Stomach (tissue), 8 donors: ENCODE measurements at regions not wholly inside any gene's neighbourhood (a gene's known extent, or its start where the extent isn't known, plus 50 kb on each side); places are given as distances from the start of the nearest gene placed in this dataset.

ENCODE experiments used
- DNase-seq, 2 donors: peaks; one replicate each; pipeline versions ENCODE4 v3.0.0 to v3.0.0-alpha.2; 2013 to 2019
- H3K27ac ChIP-seq, 5 donors: fragments of 200-600 bp in 4 of 5; sonication (generic) in 4 of 5; one replicate each; pipeline ENCODE4 v1.5.1; 2013 to 2019; ENCODE audit warnings: mild to moderate bottlenecking in 1 of 5, moderate library complexity in 1 of 5
- H3K27me3 ChIP-seq, 3 donors: fragments of 200-600 bp; sonication (generic); one replicate each; pipeline ENCODE4 v1.5.1; 2017 to 2019; ENCODE audit warnings: mixed run types in 1 of 3
- H3K36me3 ChIP-seq, 4 donors: fragments of 200-600 bp; sonication (generic); 1 replicate in 3 of 4; 2 replicates in 1 of 4; pipeline ENCODE4 v1.5.1; 2016 to 2019
- H3K4me1 ChIP-seq, 4 donors: fragments of 200-600 bp; sonication (generic); one replicate each; pipeline ENCODE4 v1.5.1; 2016 to 2019
- H3K4me3 ChIP-seq, 4 donors: fragments of 200-600 bp; sonication (generic) in 3 of 4; one replicate each; pipeline ENCODE4 v1.5.1; 2016 to 2019; ENCODE audit warnings: mild to moderate bottlenecking in 1 of 4
- H3K9me3 ChIP-seq, 4 donors: fragments of 200-600 bp; sonication (generic); one replicate each; pipeline ENCODE4 v1.5.1; 2016 to 2019
- EP300 ChIP-seq: sonication (generic); formaldehyde crosslinking; IDR thresholded peaks from one replicate; pipeline ENCODE4 v1.6.1; 2017; ENCODE audit warnings: antibody characterized with exemption
- POLR2A ChIP-seq, 4 donors: fragments of 450-650 bp; IDR thresholded peaks; one replicate each; pipeline ENCODE4 v1.6.1; 2016; ENCODE audit warnings: antibody characterized with exemption in 4 of 4, control low read depth in 2 of 4, mild to moderate bottlenecking in 1 of 4, moderate library complexity in 1 of 4
- POLR2AphosphoS5 ChIP-seq, 3 donors: sonication (generic); formaldehyde crosslinking; IDR thresholded peaks; one replicate each; pipeline ENCODE4 v1.6.1; 2016; ENCODE audit warnings: antibody characterized with exemption in 3 of 3
- WGBS, 5 donors: extraction: QIAGEN DNeasy Blood & Tissue Kit in 3 of 5; methylation state at CpG; one replicate each; pipeline versions ENCODE4 v1.1.5 to v1.1.7; 2013 to 2018; 5-methylcytosine and 5-hydroxymethylcytosine counted together
- intact Hi-C: fragments of 100-400 bp; cut with DNase I; formaldehyde crosslinking; loops from one replicate; pipeline ENCODE4 v1.15.1; 2023; ENCODE audit warnings: low total_unique reads
- TF ChIP-seq, protein P1 (sequence below), 7 experiments: fragments of 450-650 bp in 4 of 7; fragments of 200-600 bp in 3 of 7; sonication (generic) in 3 of 7; IDR thresholded peaks; one replicate each; pipeline ENCODE4 v1.5.1; 2016 to 2019; ENCODE audit warnings: antibody characterized with exemption in 7 of 7, control low read depth in 2 of 7, mild to moderate bottlenecking in 1 of 7
- donor health status: healthy with polysubstance abuse.
- donor health status: Bipolar disorder and iron deficiency.
- donor health status: healthy.

DNA sequence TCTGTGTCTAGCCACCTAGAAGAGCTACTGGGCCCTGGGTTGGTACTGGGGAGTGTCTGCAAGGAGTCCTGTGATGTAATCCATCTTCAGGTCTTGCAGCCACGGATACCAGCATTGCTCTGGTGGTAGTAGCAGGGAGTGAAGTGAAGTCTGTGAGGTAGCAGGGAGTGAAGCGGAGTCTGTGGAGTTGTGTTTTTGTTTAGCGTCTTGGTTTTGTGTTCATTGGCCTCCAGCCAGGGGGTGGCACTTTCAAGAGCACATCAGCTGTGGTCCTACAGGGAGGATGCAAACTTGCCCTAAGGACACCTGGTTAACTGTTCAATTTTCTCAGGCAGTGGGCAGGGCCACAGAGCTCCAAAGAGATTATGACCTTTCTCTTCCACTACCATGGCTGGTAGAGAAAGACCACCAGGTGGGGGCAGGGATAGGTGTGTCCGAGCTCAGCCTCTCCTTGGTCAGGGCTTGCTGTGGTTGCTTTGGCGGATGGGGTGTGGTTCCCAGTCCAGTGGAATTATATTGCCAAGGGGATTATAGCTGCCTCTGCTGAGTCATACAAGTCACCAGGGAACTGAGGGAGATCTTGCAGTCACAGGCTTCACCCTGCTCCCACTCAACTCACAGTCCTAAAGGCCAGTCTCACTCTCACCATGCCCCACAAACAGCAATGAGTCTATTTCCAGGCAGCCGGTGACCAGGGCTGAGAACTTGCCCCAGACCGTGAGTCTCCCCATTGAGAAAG is 424.7 kb downstream of the ZBBX start:
- TF ChIP-seq POLR2A (IDR thresholded peaks at IDR 0.05) (no peak), EP300 (no peak), POLR2AphosphoS5 (IDR thresholded peaks at IDR 0.05) (no peak)
- TF ChIP-seq, protein P1, sequence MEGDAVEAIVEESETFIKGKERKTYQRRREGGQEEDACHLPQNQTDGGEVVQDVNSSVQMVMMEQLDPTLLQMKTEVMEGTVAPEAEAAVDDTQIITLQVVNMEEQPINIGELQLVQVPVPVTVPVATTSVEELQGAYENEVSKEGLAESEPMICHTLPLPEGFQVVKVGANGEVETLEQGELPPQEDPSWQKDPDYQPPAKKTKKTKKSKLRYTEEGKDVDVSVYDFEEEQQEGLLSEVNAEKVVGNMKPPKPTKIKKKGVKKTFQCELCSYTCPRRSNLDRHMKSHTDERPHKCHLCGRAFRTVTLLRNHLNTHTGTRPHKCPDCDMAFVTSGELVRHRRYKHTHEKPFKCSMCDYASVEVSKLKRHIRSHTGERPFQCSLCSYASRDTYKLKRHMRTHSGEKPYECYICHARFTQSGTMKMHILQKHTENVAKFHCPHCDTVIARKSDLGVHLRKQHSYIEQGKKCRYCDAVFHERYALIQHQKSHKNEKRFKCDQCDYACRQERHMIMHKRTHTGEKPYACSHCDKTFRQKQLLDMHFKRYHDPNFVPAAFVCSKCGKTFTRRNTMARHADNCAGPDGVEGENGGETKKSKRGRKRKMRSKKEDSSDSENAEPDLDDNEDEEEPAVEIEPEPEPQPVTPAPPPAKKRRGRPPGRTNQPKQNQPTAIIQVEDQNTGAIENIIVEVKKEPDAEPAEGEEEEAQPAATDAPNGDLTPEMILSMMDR (IDR thresholded peaks at IDR 0.05): no peak
- Histone ChIP-seq H3K4me3 (no peak overlapping the region), H3K9me3 (peaks cover 0 to 20% (median 9%) of the 10 kb centered on the region in 4 donors), H3K27me3 (no peaks in the 10 kb centered on the region), H3K27ac (no peak overlapping the region), H3K36me3 (no peaks in the 10 kb centered on the region), H3K4me1 (no peaks in the 10 kb centered on the region)
- DNase-seq: no peak
- 85 to 96% (median 92%) methylated on average over 7 of the region's 7 CpGs for WGBS, 5 donors
- intact Hi-C loops: no loop called here

DNA sequence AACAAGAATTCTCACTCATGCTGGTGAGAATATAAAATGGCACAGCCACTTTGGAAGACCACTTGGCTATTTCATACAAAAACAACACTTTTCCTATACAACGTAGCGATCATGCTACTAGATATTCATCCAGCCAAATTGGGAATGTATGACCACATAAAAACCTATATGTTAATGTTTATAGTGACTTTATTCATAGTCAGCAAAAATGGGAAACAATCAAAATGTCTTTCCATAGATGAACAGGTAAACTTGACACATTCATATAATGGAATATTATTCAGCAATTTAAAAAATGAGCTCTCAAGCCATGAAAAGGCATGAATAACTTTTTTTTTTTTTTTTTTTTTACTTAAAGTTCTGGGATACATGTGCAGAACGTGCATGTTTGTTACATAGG is 445.2 kb downstream of the ZBBX start:
- Histone ChIP-seq H3K27me3 (no peaks in the 10 kb centered on the region), H3K4me1 (no peaks in the 10 kb centered on the region), H3K36me3 (no peaks in the 10 kb centered on the region), H3K27ac (no peak overlapping the region), H3K4me3 (no peak overlapping the region), H3K9me3 (no peaks in the 10 kb centered on the region)
- TF ChIP-seq EP300 (no peak), POLR2A (IDR thresholded peaks at IDR 0.05) (no peak), POLR2AphosphoS5 (IDR thresholded peaks at IDR 0.05) (no peak)
- TF ChIP-seq, protein P1 (IDR thresholded peaks at IDR 0.05): no peak
- DNase-seq: no peak
- 89 to 96% (median 92%) methylated on average over 3 of the region's 3 CpGs for WGBS, 5 donors
- intact Hi-C loops: no loop called here

- no peak overlapping the region for H3K4me3 ChIP-seq
- DNase-seq: no peak
- no peak for TF ChIP-seq EP300
- no peak for TF ChIP-seq POLR2AphosphoS5 (IDR thresholded peaks at IDR 0.05)
- TF ChIP-seq, protein P1 (IDR thresholded peaks at IDR 0.05): no peak
- no peak for TF ChIP-seq POLR2A (IDR thresholded peaks at IDR 0.05)
- 89 to 100% (median 96%) methylated on average over 1 of the region's 1 CpG for WGBS, 5 donors
- no peaks in the 10 kb centered on the region for H3K36me3 ChIP-seq
- H3K27ac ChIP-seq: no peak overlapping the region
- intact Hi-C loops: no loop called here
- peaks cover 0 to 30% (median 26%) of the 10 kb centered on the region in 4 donors for H3K9me3 ChIP-seq
- H3K27me3 ChIP-seq: no peaks in the 10 kb centered on the region
- H3K4me1 ChIP-seq: no peaks in the 10 kb centered on the region
Observed at GRCh38 chr3:166917437-166917836, 462.7 kb downstream of the ZBBX start.

- Histone ChIP-seq H3K4me3 (no peak overlapping the region), H3K27me3 (no peaks in the 10 kb centered on the region), H3K27ac (no peak overlapping the region), H3K4me1 (no peaks in the 10 kb centered on the region), H3K9me3 (no peaks in the 10 kb centered on the region), H3K36me3 (no peaks in the 10 kb centered on the region)
- TF ChIP-seq, protein P1 (IDR thresholded peaks at IDR 0.05): no peak
- no peak for TF ChIP-seq POLR2AphosphoS5 (IDR thresholded peaks at IDR 0.05)
- no peak for TF ChIP-seq EP300
- no peak for TF ChIP-seq POLR2A (IDR thresholded peaks at IDR 0.05)
- intact Hi-C loops: no loop called here
- no peak for DNase-seq
Observed at GRCh38 chr3:166902374-166902773, 477.7 kb downstream of the ZBBX start.
